ENCODE measurements at regions not wholly inside any gene's neighbourhood (a gene's known extent, or its start where the extent isn't known, plus 50 kb on each side); places are given as distances from the start of the nearest gene placed in this dataset.

GRCh38 chr1:90534116-90534515 lies 183.0 kb downstream of the BARHL2 start:
- intact Hi-C loops (cut with DNase I; ENCODE audit: low total_unique reads) = no loop called here
- ATAC-seq = no peak
- Histone ChIP-seq H3K27me3 (no peaks in the 10 kb centered on the region), H3K27ac (no peak overlapping the region), H3K9me3 (no peaks in the 10 kb centered on the region), H3K4me1 (no peaks in the 10 kb centered on the region), H3K36me3 (no peaks in the 10 kb centered on the region), H3K4me3 (no peak overlapping the region)
- in situ Hi-C loops (cut with MboI; ENCODE audit: low sequenced_read_pairs in 4 of 4) = no loop called here
- no peak for TF ChIP-seq POLR2A (IDR thresholded peaks at IDR 0.05)
- TF ChIP-seq, protein P1, sequence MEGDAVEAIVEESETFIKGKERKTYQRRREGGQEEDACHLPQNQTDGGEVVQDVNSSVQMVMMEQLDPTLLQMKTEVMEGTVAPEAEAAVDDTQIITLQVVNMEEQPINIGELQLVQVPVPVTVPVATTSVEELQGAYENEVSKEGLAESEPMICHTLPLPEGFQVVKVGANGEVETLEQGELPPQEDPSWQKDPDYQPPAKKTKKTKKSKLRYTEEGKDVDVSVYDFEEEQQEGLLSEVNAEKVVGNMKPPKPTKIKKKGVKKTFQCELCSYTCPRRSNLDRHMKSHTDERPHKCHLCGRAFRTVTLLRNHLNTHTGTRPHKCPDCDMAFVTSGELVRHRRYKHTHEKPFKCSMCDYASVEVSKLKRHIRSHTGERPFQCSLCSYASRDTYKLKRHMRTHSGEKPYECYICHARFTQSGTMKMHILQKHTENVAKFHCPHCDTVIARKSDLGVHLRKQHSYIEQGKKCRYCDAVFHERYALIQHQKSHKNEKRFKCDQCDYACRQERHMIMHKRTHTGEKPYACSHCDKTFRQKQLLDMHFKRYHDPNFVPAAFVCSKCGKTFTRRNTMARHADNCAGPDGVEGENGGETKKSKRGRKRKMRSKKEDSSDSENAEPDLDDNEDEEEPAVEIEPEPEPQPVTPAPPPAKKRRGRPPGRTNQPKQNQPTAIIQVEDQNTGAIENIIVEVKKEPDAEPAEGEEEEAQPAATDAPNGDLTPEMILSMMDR (IDR thresholded peaks at IDR 0.05 in 4 of 5, conservative IDR thresholded peaks at IDR 0.05 in 1 of 5) = no peak
- no peak for DNase-seq

DNA sequence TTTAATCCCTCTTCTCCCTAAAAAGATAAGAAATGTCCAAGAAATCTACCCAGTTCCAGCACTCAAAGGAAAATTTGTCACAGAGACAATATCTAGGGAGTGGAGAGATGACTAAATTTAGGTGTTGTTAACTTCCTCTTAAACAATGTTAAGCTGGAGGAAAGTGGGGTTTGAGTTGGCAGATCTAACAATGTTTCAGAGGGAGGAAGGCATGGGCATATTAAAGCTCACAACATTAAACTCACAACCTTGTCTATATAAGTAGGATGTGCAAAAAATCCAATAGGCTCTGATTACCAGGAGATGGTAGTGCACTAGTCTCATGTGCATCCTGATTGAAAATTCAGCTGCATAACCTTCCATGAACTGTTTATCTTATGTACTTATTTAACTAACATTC lies 190.1 kb downstream of the BARHL2 start:
- DNase-seq = no peak
- in situ Hi-C loops (cut with MboI; ENCODE audit: low sequenced_read_pairs in 4 of 4) = no loop called here
- Histone ChIP-seq H3K4me3 (no peak overlapping the region), H3K27ac (no peak overlapping the region), H3K4me1 (no peaks in the 10 kb centered on the region), H3K27me3 (no peaks in the 10 kb centered on the region), H3K9me3 (no peaks in the 10 kb centered on the region), H3K36me3 (no peaks in the 10 kb centered on the region)
- ATAC-seq = no peak
- intact Hi-C loops (cut with DNase I; ENCODE audit: low total_unique reads) = no loop called here
- TF ChIP-seq POLR2A (IDR thresholded peaks at IDR 0.05) = no peak
- TF ChIP-seq, protein P1 (IDR thresholded peaks at IDR 0.05 in 4 of 5, conservative IDR thresholded peaks at IDR 0.05 in 1 of 5) = no peak

DNA sequence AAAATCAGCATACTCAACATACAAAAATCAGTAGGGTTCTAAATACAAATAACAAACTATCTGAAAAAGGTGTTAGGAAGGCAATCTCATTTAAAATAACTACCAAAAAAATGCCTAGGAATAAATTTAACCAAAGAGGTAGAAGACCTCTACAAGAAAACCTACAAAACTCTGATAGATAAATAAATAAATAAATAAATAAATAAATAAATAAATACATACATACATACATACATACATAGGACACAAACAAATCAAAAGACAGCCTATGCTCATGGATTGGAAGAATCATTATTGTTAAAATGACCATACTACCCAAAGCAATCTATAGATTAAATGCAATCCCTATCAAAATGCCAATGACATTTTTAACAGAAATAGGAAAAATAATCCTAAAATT lies 194.7 kb downstream of the BARHL2 start:
- H3K36me3 ChIP-seq = no peaks in the 10 kb centered on the region
- TF ChIP-seq POLR2A (IDR thresholded peaks at IDR 0.05) = no peak
- TF ChIP-seq, protein P1 (IDR thresholded peaks at IDR 0.05 in 4 of 5, conservative IDR thresholded peaks at IDR 0.05 in 1 of 5) = no peak
- intact Hi-C loops (cut with DNase I; ENCODE audit: low total_unique reads) = no loop called here
- no peak overlapping the region for H3K4me3 ChIP-seq
- in situ Hi-C loops (cut with MboI; ENCODE audit: low sequenced_read_pairs in 4 of 4) = no loop called here
- H3K4me1 ChIP-seq = no peaks in the 10 kb centered on the region
- no peaks in the 10 kb centered on the region for H3K9me3 ChIP-seq
- no peaks in the 10 kb centered on the region for H3K27me3 ChIP-seq
- no peak overlapping the region for H3K27ac ChIP-seq
- no peak for DNase-seq
- ATAC-seq = no peak

DNA sequence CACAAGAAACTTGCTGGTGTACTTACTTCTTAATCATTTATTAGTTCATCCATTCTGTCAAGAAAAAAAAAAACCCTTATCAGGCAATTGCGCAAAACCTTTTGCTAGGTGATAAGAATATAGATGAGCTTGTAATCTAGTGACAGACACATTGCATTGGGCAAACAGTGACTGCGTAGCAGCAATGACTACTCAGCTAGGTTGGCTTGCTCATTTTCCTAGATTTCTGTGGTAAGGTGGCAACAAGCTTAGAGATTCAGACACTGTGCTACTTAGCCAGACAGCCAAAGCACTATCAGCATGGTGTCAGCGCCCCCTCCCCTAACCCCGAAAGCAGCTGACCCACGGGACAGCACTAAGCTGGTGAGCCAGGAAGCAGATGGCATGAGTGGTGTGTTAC lies 203.1 kb downstream of the BARHL2 start:
- Histone ChIP-seq H3K4me3 (no peak overlapping the region), H3K36me3 (no peaks in the 10 kb centered on the region), H3K27ac (no peak overlapping the region), H3K9me3 (no peaks in the 10 kb centered on the region), H3K27me3 (no peaks in the 10 kb centered on the region), H3K4me1 (no peaks in the 10 kb centered on the region)
- in situ Hi-C loops (cut with MboI; ENCODE audit: low sequenced_read_pairs in 4 of 4) = no loop called here
- no peak for DNase-seq
- no peak for ATAC-seq
- TF ChIP-seq, protein P1 (IDR thresholded peaks at IDR 0.05 in 4 of 5, conservative IDR thresholded peaks at IDR 0.05 in 1 of 5) = no peak
- no peak for TF ChIP-seq POLR2A (IDR thresholded peaks at IDR 0.05)
- intact Hi-C loops (cut with DNase I; ENCODE audit: low total_unique reads) = no loop called here

DNA sequence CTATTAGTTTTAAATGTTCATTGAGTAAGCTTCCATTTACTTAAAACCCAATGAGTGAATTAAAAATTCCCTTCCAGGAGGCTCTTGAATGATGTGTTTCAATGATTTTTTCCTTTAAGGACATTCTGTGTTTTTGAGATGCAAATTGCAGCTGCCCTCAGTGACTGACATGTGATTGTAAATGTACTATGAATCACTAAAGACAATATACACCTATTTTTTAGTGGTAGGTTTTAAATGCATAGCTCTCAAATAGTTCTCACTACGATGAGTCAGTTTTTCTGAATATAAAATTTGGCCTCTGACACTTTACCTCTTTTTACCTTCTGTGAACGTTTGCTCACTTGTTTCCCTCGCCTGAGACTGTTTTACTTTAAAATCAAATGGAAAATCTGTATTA lies 204.7 kb downstream of the BARHL2 start:
- no peak overlapping the region for H3K27ac ChIP-seq
- no peak for TF ChIP-seq POLR2A (IDR thresholded peaks at IDR 0.05)
- TF ChIP-seq, protein P1 (IDR thresholded peaks at IDR 0.05 in 4 of 5, conservative IDR thresholded peaks at IDR 0.05 in 1 of 5) = no peak
- no peaks in the 10 kb centered on the region for H3K4me1 ChIP-seq
- no peaks in the 10 kb centered on the region for H3K36me3 ChIP-seq
- DNase-seq (no peak), ATAC-seq (no peak)
- H3K9me3 ChIP-seq = no peaks in the 10 kb centered on the region
- H3K27me3 ChIP-seq = no peaks in the 10 kb centered on the region
- in situ Hi-C loops (cut with MboI; ENCODE audit: low sequenced_read_pairs in 4 of 4) (no loop called here), intact Hi-C loops (cut with DNase I; ENCODE audit: low total_unique reads) (no loop called here)
- no peak overlapping the region for H3K4me3 ChIP-seq
